Tibial artery (tissue), 4 donors: ENCODE measurements at regions not wholly inside any gene's neighbourhood (a gene's known extent, or its start where the extent isn't known, plus 50 kb on each side); places are given as distances from the start of the nearest gene placed in this dataset.

Experiments used
- DNase-seq, 2 donors: peaks; one replicate each; pipeline ENCODE4 v3.0.0-alpha.2; 2019
- H3K27ac ChIP-seq, 2 donors: fragments of 200-600 bp; sonication (generic) in 1 of 2; 1 replicate in 1 of 2; 2 replicates in 1 of 2; pipeline ENCODE4 v1.5.1; 2018 to 2019; ENCODE audit warnings: mild to moderate bottlenecking in 1 of 2
- H3K27me3 ChIP-seq, 2 donors: fragments of 200-600 bp; sonication (generic) in 1 of 2; one replicate each; pipeline versions ENCODE4 v1.5.1 to v1.6.0; 2016 to 2019
- H3K36me3 ChIP-seq, 3 donors: fragments of 200-600 bp; sonication (generic) in 2 of 3; one replicate each; pipeline ENCODE4 v1.5.1; 2016 to 2019; ENCODE audit warnings: mild to moderate bottlenecking in 2 of 3
- H3K4me1 ChIP-seq, 4 donors: fragments of 200-600 bp; sonication (generic) in 2 of 4; 1 replicate in 3 of 4; 2 replicates in 1 of 4; pipeline ENCODE4 v1.5.1; 2016 to 2019
- H3K4me3 ChIP-seq, 2 donors: fragments of 200-600 bp; sonication (generic) in 1 of 2; 1 replicate in 1 of 2; 2 replicates in 1 of 2; pipeline ENCODE4 v1.5.1; 2018 to 2019; ENCODE audit warnings: mild to moderate bottlenecking in 2 of 2
- H3K9me3 ChIP-seq, 3 donors: fragments of 200-600 bp; sonication (generic) in 1 of 3; one replicate each; pipeline ENCODE4 v1.5.1; 2016 to 2019
- CTCF ChIP-seq, 2 experiments: fragments of 200-600 bp in 1 of 2; fragments of 450-650 bp in 1 of 2; IDR thresholded peaks; one replicate each; pipeline ENCODE4 v1.5.1; 2017 to 2019; ENCODE audit warnings: antibody characterized with exemption in 2 of 2, mild to moderate bottlenecking in 1 of 2, moderate library complexity in 1 of 2
- intact Hi-C: fragments of 100-400 bp; cut with DNase I; formaldehyde crosslinking; loops from one replicate; pipeline ENCODE4 v1.15.0; 2023; ENCODE audit warnings: low total_unique reads

- no peak for TF ChIP-seq CTCF (IDR thresholded peaks at IDR 0.05)
- Histone ChIP-seq H3K4me1 (no peaks in the 10 kb centered on the region), H3K27me3 (no peaks in the 10 kb centered on the region), H3K4me3 (no peak overlapping the region), H3K27ac (no peak overlapping the region), H3K9me3 (no peaks in the 10 kb centered on the region), H3K36me3 (no peaks in the 10 kb centered on the region)
- intact Hi-C loops = no loop called here
- DNase-seq = no peak
Measured at GRCh38 chr16:65965628-65966027, 400.9 kb upstream of the CDH5 start.

DNA sequence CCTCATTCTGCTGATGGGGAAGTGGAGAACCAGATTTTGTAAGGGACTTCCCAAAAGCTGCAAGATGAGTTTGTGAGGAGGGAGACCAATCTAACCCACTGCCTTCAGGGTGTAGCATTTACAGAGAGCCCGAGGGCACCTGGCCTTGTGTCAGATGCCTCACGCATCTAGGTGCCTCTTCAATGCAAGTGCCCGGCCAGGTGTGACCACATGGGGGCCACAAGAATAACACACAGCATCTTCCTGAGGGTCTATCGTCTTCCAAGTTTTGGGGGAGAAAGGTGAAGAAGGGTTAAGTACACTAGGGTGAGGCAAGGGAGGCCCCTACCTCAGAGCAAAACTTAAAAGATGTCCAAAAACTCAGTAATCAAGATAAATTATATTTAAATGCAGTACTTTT, 401.7 kb upstream of the CDH5 start:
- H3K4me3 ChIP-seq = no peak overlapping the region
- no peak overlapping the region for H3K27ac ChIP-seq
- intact Hi-C loops = no loop called here
- no peak for DNase-seq
- H3K27me3 ChIP-seq = no peaks in the 10 kb centered on the region
- no peaks in the 10 kb centered on the region for H3K36me3 ChIP-seq
- H3K4me1 ChIP-seq = no peaks in the 10 kb centered on the region
- no peaks in the 10 kb centered on the region for H3K9me3 ChIP-seq
- no peak for TF ChIP-seq CTCF (IDR thresholded peaks at IDR 0.05)

- intact Hi-C loops = no loop called here
- Histone ChIP-seq H3K4me3 (no peak overlapping the region), H3K9me3 (no peaks in the 10 kb centered on the region), H3K27me3 (no peaks in the 10 kb centered on the region), H3K27ac (no peak overlapping the region), H3K36me3 (no peaks in the 10 kb centered on the region), H3K4me1 (no peaks in the 10 kb centered on the region)
- TF ChIP-seq CTCF (IDR thresholded peaks at IDR 0.05) = no peak
- DNase-seq = no peak
Measured at GRCh38 chr16:65961476-65962143, 404.9 kb upstream of the CDH5 start.

DNA sequence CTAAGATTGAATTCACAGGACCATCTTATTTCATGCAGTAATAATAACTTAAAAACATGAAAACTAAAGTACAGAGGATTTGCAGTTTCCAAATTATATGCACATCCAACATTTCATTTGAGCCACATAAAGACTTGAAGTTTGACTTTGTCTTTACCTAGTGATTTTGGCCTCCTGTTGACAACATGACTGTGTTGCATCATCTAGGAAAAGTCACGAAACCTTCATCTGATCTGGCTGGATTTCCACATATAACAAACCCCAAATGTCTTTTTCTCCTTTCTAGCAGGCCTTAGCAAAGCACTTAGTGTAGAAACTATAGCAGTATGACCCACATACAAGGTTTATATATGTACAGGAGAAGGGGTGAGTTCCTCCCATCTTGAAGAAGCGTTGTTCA, 406.5 kb upstream of the CDH5 start:
- Histone ChIP-seq H3K27ac (no peak overlapping the region), H3K4me3 (no peak overlapping the region), H3K27me3 (no peaks in the 10 kb centered on the region), H3K4me1 (no peaks in the 10 kb centered on the region), H3K9me3 (no peaks in the 10 kb centered on the region), H3K36me3 (no peaks in the 10 kb centered on the region)
- no peak for DNase-seq
- TF ChIP-seq CTCF (IDR thresholded peaks at IDR 0.05) = no peak
- intact Hi-C loops = no loop called here

- intact Hi-C loops = no loop called here
Measured at GRCh38 chr16:65958086-65958485, 408.4 kb upstream of the CDH5 start.

More at GRCh38 chr16:65958086-65958485, 408.4 kb upstream of the CDH5 start:
- no peak for DNase-seq
- H3K27me3 ChIP-seq = no peaks in the 10 kb centered on the region
- H3K36me3 ChIP-seq = no peaks in the 10 kb centered on the region
- TF ChIP-seq CTCF (IDR thresholded peaks at IDR 0.05) = no peak
- no peaks in the 10 kb centered on the region for H3K4me1 ChIP-seq
- no peak overlapping the region for H3K4me3 ChIP-seq
- no peak overlapping the region for H3K27ac ChIP-seq
- no peaks in the 10 kb centered on the region for H3K9me3 ChIP-seq
